ENCODE measurements at regions not wholly inside any gene's neighbourhood (a gene's known extent, or its start where the extent isn't known, plus 50 kb on each side); places are given as distances from the start of the nearest gene placed in this dataset.

- Histone ChIP-seq H3K4me2 (ENCODE audit: low read depth, low read length) (no peak overlapping the region), H3K4me3 (ENCODE audit: insufficient read depth, low read depth, low read length) (no peak overlapping the region), H3K14ac (replicated peaks; ENCODE audit: low read depth, low read length) (no peak overlapping the region), H2BK15ac (ENCODE audit: low read depth, low read length) (no peak overlapping the region), H3K4ac (ENCODE audit: low read depth, low read length) (no peak overlapping the region), H3K27me3 (ENCODE audit: control insufficient read depth, insufficient read depth, low read length) (no peaks in the 10 kb centered on the region), H2BK120ac (ENCODE audit: low read depth, low read length) (no peak overlapping the region), H2BK20ac (ENCODE audit: low read depth, low read length) (no peak overlapping the region), H3K9ac (ENCODE audit: low read depth, low read length) (no peak overlapping the region), H4K91ac (ENCODE audit: insufficient read depth, low read depth, low read length) (no peak overlapping the region), H2AK5ac (ENCODE audit: low read depth, low read length) (no peak overlapping the region), H4K8ac (ENCODE audit: low read depth in 2 of 2, low read length in 2 of 2) (no peak overlapping the region), H3K23ac (ENCODE audit: low read depth, low read length) (no peak overlapping the region), H2AFZ (replicated peaks; ENCODE audit: low read length, poor library complexity) (no peak overlapping the region), H4K20me1 (ENCODE audit: insufficient read depth, low read length) (no peaks in the 10 kb centered on the region), H2AK9ac (replicated peaks; ENCODE audit: low read depth, low read length, poor library complexity) (no peak overlapping the region), H3K27ac (ENCODE audit: insufficient read depth, low read length) (no peak overlapping the region), H3K36me3 (ENCODE audit: control insufficient read depth, insufficient read depth, low read length) (no peaks in the 10 kb centered on the region), H3K18ac (ENCODE audit: low read depth, low read length) (no peak overlapping the region), H3K79me1 (ENCODE audit: low read depth in 1 of 2, low read length in 2 of 2) (no peaks in the 10 kb centered on the region), H3K9me3 (ENCODE audit: control insufficient read depth, insufficient read depth, low read length) (no peaks in the 10 kb centered on the region), H4K5ac (ENCODE audit: low read depth, low read length) (no peak overlapping the region), H3K4me1 (ENCODE audit: control insufficient read depth, insufficient read depth, low read length) (no peaks in the 10 kb centered on the region), H3K9me1 (ENCODE audit: insufficient read depth, low read length) (no peaks in the 10 kb centered on the region), H2BK5ac (ENCODE audit: low read depth, low read length, poor library complexity, severe bottlenecking) (no peak overlapping the region), H3K56ac (ENCODE audit: extremely low read depth, insufficient read depth, low read length) (no peak overlapping the region)
- POLR2A ChIA-PET (ENCODE audit: unreplicated experiment) = no interaction called here
- ATAC-seq (ENCODE audit: low read depth) (no peak), DNase-seq (no peak)
- in situ Hi-C loops (cut with MboI; ENCODE audit: low sequenced_read_pairs) (no loop called here), intact Hi-C loops (cut with micrococcal nuclease) (no loop called here), dilution Hi-C loops (cut with HindIII; ENCODE audit: low sequenced_read_pairs, unreplicated experiment) (no loop called here)
- TF ChIP-seq MXI1 (IDR thresholded peaks at IDR 0.05; ENCODE audit: borderline replicate concordance, low read depth, low read length) (no peak), BHLHE40 (IDR thresholded peaks at IDR 0.05; ENCODE audit: low read depth, low read length) (no peak), USF2 (IDR thresholded peaks at IDR 0.05; ENCODE audit: low read depth, low read length) (no peak), SMC3 (IDR thresholded peaks at IDR 0.05; ENCODE audit: low read depth, low read length) (no peak), CTCF (conservative IDR thresholded peaks at IDR 0.05; ENCODE audit: low read depth, low read length) (no peak), ELK1 (IDR thresholded peaks at IDR 0.05; ENCODE audit: borderline replicate concordance, low read depth, low read length) (no peak), CEBPB (IDR thresholded peaks at IDR 0.05; ENCODE audit: low read depth, low read length) (no peak)
- BruUV-seq (replicated peaks) = no TSS peak
- WGBS, 2 experiments (ENCODE audit: extremely low coverage in 2 of 2, insufficient read length in 1 of 2) = no CpG with 5 or more reads among the region's 4 CpGs
- CTCF ChIA-PET = no interaction called here
These were observed 72.3 kb upstream of the ACBD5 start for GRCh38 chr10:27312854-27313253.
